ENCODE measurements at regions not wholly inside any gene's neighbourhood (a gene's known extent, or its start where the extent isn't known, plus 50 kb on each side); places are given as distances from the start of the nearest gene placed in this dataset.

DNA sequence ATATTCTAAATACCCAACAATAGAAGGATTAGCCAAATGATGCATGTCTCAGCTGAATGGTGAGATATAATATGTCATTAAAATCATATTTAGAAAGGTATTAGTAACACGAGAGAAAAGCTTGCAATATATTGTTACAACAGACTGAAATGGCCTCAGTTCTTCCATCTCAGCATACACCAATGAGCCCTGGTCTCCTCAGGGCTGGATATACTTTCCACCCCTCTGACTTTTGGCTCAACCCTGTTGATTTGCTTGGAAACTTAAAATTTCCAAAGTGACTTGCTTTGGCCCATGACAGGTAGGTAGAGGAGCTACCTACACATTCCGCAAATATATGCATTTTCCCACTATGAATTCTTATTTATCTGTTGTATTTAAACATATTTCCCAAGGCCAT, 908.1 kb upstream of the TMEM132C start:
- no peak for DNase-seq (ENCODE audit: low spot score)

DNA sequence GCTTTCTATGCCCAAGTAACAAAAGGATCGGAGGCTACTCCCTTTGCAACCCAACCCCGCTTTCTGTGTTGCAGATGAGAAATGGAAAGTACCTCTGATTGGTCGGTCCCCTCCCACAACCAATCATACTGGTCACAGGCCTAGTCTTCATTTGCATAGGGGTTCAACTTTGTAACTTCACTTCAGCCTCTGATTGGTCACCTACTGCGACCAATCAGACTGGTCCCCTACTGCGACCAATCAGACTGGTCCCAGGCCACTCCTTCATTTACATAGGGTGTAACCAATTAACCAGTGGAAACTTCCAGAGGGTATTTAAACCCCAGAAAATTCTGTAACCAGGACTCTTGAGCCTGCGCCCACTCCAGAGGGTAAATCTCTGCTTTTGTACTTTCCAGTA, 906.4 kb upstream of the TMEM132C start:
- no peak for DNase-seq (ENCODE audit: low spot score)

DNA sequence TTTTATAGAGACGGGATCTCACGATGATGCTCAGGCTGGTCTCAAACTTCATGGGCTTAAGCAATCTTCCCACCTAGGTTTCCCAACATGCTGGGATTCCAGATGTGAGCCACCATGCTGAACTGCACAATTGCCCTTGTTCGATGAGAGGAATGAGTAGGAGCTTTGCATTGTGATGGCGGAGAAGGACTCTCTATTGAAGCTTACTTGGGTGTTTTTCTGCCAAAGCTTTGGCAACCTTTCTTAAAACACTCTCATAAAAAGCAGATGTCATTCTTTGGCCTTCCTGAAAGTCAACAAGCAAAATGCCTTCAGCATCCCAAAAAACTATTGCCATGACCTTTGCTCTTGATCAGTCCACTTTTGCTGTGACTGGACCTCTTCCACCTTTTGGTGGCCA, 904.8 kb upstream of the TMEM132C start:
- DNase-seq (ENCODE audit: low spot score) = no peak

DNA sequence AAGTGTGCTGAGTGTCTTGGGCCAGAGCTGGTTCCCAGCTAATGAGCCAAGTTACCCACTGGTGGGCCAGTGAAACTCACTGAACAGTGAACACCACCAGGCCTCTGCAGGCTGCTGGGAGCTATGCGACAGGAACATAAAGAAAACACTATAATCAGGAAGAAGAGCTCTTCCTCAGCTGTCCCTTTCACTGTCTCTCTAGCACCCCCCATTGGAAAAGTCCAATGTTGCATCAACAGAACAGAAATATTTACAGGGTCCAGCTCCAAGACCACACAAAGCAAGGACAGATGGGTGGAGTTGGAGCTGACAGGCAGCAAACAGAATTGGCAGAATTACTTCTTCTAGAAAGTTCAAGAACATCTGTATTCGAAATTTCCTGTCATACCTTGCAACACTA, 903.6 kb upstream of the TMEM132C start:
- DNase-seq (ENCODE audit: low spot score) = no peak

DNA sequence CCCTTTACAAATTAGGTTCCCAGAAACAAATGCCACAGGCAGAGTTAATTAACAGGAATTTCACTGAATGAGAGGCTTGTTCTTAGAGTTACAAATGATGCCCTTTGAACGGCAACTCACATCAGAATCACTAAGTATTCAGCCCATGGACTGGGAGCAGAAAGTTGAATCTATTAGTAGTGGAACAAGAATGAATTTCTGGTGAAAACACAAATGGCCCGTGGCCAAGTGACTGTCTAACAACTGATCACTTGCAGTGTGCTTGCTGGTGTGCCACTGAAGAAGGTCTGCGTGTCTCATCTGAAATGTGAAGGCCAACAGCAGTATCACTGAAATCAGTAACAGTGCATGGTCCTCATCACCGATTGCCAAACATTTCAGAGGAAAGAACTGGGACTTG, 893.4 kb upstream of the TMEM132C start:
- DNase-seq (ENCODE audit: low spot score) = no peak

DNA sequence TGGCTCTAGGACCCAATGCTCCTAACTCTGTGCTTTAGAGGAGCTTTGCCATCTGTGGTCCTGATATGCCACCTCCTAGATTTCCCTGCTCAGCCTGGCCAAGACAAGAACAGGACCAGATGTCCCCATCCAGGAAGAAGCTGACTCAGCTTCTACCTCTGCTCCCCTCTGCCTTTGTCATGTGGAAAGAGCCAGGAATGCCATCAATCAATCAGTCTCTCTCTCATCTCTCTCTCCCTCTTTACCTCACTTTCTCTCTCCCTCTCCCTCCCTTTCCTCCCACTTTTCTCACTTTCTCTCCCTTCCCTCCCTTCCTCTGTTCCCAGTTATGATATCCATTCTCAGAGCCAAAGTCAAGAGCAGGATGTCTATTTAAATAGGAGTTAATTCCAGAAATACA, 892.5 kb upstream of the TMEM132C start:
- no peak for DNase-seq (ENCODE audit: low spot score)

DNA sequence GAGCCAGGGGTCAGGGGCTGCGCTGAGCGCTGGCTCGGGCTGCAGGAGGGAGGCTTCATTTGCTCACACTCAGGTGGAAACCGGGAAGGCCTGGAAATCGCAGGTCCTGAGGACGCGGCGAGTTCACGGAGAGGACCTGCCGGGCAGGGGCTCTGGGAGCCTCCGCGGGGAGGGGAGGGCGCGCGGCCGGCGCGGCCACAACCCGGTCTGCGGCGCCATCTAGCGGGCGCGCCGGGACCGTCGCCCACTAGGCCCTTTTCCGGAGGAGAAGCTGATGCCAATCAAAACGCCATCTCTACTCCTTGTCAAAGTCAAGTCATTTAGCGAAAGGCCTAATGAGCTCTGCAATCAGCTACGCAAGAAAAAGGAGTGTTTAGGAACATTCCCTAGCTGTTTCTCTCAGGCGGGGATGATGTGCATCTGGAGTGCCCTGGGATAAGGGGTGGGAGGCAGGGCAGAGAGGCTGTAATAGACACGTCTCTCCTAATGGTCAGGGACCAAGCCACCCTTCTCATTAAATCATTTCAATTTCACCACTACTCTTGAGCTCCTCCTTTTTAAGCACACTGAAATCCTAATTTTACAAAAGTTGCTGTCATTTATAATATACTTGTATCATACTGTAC, 885.8 kb upstream of the TMEM132C start:
- DNase-seq (ENCODE audit: low spot score) = peak; percentile 29

DNA sequence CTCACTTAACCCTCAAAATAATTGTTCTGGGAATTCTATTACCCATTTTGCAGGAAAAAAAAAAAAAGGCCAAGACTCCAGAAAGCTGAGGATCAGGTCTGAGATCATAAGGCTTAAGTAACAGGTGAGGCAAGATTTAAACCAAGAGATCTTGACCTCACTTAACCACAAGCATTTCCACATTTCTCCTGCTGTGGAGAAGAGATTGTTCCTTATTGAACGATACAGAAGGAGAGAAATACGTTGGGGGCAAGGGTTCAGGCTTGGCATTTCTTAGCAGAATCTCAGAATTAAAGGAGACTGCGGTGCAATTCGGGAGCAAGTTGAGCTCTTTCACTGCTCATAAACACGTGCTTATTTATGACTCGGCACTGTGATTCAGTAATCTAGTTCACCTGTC, 885.3 kb upstream of the TMEM132C start:
- no peak for DNase-seq (ENCODE audit: low spot score)

DNA sequence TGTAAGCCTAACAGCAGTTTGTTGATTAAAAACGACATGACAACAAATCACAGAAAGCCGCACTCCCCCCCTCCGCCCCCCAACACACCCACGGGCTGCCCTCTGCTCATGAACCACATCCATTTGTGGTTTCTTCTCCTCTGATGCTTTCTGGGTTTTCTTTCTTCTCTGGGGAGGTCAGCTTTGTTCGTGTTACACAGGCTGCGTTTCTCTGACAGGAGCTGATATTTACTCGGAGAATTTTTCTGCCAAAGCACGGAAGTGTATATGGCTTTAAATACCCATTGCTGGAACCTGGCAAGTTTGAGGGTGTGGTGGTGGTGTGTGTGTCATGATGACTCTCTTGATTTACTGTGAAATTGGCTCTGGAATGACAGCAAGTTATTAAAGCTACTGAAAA, 883.7 kb upstream of the TMEM132C start:
- DNase-seq (ENCODE audit: low spot score) = peak; percentile 36

DNA sequence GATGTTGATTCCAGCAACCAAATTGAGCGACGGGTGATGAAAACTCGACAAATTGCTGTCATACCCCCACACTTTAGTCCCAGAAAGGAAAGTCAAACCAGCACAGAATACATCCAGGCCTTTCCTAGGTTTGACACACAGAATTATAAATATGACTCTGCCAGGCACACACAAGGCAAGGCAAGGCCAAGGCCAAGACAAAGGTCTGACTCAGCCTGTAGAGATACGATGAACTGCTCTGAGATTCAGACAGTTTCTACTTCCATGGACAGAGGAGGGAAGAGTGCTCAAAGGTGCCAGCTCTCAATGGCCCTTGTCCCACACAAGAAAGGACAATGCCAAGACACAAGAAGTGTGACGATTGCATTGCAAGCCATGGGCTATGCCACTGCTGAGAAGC, 880.2 kb upstream of the TMEM132C start:
- DNase-seq (ENCODE audit: low spot score) = no peak

DNA sequence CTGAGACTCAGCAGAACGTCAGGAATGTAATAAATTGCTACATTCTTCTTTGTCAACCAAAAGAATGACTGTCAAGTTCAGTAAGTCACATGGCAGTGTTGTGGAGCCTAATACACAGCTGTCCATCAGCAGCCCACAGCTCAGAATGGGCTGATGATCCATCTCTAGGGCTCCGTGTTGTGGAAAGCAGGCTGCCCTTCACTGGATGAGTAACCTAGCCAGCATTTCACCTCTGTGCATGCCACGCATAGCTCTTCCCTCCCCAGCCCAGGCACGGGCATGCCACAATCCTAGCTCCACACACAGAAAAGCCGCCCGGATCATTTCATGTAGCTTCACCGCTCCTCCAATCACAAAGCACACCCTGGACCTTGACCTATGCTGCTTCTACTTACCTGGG, 878.0 kb upstream of the TMEM132C start:
- DNase-seq (ENCODE audit: low spot score) = no peak

DNA sequence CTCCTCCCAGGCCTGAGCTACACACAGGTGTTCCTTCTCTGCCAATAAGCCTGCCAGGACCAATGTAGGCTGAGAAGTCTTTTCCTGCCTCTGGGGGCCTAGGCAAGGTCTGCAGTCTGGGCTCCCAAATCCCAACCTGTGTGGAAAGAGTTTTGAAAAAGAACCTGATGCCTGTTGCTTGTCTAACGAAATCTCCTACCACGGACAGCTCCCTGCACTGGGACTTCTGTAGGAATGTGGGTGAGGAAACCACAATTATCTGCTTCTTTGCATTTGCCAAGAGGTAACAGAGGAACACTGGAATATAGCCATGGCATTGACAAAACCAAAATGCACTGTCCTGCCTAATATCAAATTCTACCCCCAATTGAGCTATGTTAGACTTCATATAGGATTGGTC, 877.0 kb upstream of the TMEM132C start:
- DNase-seq (ENCODE audit: low spot score) = peak; percentile 7

DNA sequence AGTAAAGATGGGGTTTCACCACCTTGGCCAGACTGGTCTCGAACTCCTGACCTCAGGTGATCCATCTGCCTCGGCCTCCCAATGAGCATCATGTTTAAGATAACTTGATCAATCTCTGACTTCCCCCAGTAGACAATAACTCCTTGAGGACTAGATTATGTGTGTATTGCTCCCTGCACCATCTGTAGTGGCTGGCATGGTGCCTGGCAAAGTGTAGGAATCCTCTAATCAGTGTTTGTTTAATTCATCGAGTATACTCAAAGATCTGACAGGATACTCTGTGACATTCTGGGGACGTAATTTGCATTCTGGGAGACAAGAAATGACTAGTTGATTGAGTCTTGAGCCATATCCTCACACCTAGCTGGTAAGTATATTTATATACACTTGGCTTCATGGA, 873.5 kb upstream of the TMEM132C start:
- no peak for DNase-seq (ENCODE audit: low spot score)

DNA sequence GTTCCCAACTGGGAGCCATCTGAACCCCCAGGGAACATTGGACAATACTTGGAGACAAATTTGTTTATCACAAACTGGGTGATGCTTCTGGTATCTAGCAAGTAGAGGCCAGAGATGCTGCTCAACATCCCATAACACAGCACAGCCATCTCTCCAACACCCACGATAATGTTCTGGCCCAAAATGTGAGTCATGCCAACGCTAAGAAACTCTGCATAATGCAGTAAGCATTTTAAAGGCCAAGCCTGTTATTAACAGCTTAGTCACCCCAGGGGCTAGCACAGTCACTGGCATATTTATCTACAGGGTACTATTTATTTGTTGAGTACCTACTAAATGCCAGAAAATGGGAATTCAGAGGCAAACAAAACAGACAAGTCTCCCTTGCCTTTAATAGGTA, 873.1 kb upstream of the TMEM132C start:
- peak; percentile 48 for DNase-seq (ENCODE audit: low spot score)

DNA sequence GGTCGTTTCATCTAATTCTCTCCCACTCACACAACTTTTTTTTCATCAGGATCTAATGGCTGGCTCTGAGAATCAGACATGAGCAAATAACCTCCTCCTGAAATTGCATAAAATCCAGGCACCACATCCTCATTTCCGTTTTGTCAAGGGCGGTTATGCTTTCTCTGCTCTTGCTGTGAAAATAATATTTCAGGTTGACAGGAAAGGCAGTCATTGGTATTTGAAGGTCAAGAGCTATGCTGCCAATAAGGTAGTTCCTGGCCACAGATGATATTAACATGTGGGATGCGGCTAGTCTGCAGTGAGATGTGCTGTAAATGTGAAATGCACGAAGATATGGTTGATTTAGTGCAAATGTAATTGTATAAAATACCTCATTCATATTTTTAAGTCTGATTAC, 870.2 kb upstream of the TMEM132C start:
- no peak for DNase-seq (ENCODE audit: low spot score)

DNA sequence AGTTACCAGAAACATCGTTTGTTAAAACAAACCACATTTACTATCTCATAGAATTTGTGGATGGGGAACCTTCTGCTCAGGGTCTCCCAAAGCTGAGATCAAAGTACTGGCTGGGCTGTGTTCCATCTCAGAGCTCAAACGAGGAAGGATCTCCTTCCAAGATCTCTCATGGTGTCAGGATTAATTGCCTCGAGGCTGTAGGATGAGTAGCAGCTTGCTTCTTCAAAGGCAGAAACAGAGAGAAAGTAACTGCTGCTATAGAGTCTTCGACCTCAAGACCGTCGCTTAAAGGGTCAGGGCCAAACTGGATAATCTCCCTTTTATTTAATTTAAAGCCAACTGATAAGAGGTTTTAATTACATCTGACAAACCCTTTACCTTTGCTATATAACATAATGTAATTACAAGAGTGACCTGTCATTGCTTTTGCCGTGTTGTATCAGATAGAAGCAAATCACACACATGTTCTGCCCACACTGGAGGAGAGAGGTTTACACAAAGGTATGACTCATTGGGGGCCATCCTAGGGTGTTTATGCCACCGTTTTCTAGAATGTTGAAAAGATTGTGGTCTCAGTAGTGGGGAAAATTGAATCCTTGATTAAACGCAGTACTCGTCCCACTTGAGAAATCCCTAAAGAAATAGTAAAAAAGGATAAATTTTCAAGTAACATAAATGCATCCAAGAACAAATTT, 868.8 kb upstream of the TMEM132C start:
- no peak for DNase-seq (ENCODE audit: low spot score)

DNA sequence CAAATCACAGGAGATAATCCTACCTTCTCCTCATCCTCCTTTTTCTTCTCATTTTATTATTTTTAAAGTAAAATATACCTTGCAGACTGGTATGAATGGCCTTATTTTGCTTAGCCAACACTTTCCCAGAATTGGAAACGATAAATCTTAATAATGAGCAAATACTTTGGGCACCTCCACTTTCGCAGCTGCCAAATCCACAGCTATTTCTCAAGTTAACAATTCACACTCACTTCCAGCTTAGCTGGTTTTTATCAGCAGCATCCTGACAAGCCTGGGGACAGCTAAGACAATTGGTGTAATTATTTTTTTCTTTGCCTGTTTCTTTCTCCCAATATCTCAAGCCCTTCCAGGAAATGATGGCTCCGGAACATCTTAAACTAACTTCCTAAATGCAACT, 867.5 kb upstream of the TMEM132C start:
- DNase-seq (ENCODE audit: low spot score) = no peak

DNA sequence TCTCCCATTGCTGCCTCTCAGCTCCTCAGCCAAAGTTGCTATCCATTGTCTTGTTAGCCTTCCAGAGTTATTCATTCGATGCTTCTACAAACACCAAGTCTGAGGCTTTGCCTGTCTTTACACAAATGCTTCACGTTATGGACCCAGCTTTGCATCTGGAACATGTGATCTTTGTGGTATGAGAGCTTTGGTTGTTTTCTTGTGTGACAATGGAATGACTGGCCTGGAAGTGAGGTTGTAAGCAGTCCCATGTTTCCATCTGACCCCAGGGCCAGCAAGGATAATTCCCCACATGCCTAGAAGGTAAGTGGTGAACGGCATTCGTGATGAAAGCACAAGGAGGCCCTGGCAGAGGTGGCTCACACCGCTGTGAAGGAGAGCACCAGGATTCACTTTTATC, 866.7 kb upstream of the TMEM132C start:
- no peak for DNase-seq (ENCODE audit: low spot score)

DNA sequence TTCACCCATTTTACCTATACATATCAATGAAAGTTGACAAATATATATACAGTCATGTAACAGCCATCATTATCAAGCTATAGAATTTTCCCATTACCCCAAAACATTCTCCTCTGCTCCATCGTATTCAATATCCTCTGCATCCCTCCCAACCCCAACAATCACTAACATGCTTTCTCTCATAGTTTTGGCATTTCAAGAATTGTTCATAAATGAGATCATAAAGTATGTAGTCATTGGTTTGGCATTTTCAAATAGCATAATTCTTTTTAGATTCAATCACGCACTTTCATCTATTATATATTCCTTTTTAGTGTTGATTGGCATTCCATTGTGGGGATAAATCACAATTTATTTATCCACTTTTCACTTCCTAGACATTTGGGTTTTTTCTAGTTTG, 866.0 kb upstream of the TMEM132C start:
- peak; percentile 44 for DNase-seq (ENCODE audit: low spot score)

DNA sequence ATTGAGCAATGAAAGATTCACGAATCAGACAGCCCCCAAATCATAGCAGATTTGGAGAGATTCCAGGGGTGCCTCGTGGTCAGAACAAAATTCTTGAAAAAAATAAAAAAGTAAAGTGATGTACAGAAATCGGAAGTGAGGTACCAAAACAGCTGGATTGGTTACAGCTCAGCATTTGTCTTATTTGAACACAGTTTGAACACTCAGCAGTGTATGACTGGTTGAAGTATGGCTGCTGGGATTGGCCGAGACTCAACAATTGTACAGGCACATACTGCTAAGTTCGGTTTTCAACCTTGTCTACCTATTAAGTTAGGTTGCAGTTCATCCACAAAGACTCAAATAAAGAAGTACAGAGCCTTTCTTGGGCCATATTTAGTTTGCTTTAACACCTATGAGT, 865.4 kb upstream of the TMEM132C start:
- DNase-seq (ENCODE audit: low spot score) = no peak

DNA sequence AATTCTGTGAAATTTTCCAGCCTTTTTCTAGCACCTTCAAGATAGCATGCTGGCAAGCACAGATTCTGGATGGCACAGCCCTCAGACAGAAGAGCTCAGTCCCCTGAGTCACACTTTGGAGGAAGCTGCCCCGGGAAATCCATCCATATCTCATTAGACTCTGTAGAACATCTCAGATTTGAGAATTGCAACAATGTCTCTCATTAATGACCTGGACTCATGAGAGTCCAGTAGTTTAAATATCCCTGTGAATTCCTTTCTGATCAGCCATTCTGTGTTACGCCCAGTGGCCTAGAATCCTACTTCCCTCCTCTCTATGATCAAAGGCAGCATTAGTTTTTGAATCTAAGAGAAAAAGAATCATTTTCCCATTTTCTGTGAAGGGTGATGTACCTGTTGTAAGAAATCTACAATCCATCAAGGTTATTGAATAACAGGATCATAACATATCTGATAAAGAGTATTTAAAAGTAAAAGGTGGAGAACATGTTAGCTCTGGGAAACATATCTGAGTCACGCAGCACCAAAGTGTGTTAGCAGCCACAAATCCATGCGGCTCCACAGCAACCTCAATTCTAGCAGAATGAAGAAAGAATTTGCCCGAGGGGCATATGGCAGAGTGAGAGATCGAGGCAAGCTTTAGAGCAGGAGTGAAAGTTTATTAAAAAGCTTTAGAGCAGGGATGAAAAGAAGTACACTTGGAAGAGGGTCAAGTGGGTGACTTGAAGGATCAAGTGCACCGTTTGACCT, 855.6 kb upstream of the TMEM132C start:
- no peak for DNase-seq (ENCODE audit: low spot score)

DNA sequence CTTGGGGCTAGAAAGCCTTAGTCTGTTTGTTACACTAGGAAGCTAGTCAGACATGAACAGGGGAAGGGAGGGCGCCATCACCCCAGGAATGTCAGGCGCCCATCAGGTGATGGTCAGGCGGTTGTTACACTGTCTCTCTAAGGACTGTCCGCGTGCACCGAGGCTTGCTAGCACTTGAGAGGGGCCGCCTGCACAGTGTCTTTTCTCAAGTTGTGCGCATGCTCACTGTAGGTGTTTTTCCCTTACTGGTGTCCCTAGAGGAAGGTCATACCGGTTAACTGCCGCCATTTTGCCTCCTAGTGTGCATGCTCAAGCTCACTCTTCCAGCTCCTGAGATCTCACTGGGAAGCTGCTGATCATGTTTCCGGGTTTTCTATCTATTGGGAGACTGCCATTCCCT, 855.0 kb upstream of the TMEM132C start:
- DNase-seq (ENCODE audit: low spot score) = no peak

DNA sequence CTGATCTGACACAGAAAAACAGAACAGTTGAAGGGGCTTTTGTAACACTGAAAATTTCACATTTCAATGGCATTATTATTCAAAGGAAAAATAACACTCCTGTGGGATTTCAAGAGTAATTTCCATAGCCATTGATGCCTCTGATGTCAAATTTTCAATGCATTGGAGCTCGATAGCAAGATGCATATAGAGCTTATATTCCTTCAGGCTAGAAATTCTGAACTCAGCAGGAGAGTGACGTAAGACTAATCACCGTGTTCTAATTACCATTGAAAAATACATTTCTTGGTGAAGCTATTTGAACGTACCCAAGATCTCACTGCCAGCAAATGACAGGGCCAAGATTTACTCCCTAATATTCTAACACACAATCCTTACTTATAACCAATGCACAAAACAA, 854.1 kb upstream of the TMEM132C start:
- DNase-seq (ENCODE audit: low spot score) = no peak

DNA sequence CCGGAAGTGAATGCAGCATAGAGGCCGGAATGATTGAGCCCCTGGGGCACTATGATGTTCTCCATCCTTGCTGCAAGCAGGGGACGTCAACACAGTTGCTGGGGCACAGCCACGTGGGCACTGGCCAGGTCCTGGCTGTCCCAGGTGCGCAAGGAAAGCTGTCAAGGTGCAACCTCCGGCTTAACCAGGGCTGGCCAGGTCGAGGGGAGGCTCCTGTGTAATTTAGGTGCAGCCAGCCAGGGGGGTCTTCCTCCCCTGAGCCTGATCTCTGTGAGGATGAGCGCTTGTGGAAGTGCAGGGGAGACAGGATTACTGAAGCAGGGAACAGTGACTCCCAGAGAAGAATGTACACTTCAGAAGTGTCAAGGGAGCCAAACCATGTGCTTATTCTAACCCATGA, 852.8 kb upstream of the TMEM132C start:
- DNase-seq (ENCODE audit: low spot score) = no peak
